Calu3 (cell line): ENCODE measurements at regions not wholly inside any gene's neighbourhood (a gene's known extent, or its start where the extent isn't known, plus 50 kb on each side); places are given as distances from the start of the nearest gene placed in this dataset.

ENCODE experiments used
- BruUV-seq: library from RNA; stranded (reverse); fragments of 400-500 nt; replicated peaks from 2 replicates; lab custom pipeline; 2021; lab: Mats Ljungman, UMichigan
- CTCF ChIA-PET: fragments of 300-600 bp; sonication (Branson Sonifier 250); formaldehyde crosslinking; loops from one replicate; lab custom pipeline; 2022; ENCODE audit warnings: antibody characterized with exemption; lab: Charles Lee
- DNase-seq: peaks from one replicate; pipeline ENCODE4 v3.0.0; 2022
- H3K27ac Mint-ChIP-seq: one replicate; pipeline ENCODE4 v1.8.0; 2022; ENCODE audit warnings: mixed read lengths; ENCODE audit not compliant: unreplicated experiment
- H3K27me3 Mint-ChIP-seq: one replicate; pipeline ENCODE4 v1.8.0; 2022; ENCODE audit warnings: mixed read lengths; ENCODE audit not compliant: unreplicated experiment
- H3K36me3 Mint-ChIP-seq: one replicate; pipeline ENCODE4 v1.8.0; 2022; ENCODE audit warnings: mild to moderate bottlenecking, moderate library complexity, mixed read lengths; ENCODE audit not compliant: insufficient read depth, unreplicated experiment
- H3K4me1 Mint-ChIP-seq: one replicate; pipeline ENCODE4 v1.8.0; 2022; ENCODE audit warnings: mild to moderate bottlenecking, low read depth, mixed read lengths; ENCODE audit not compliant: unreplicated experiment
- H3K4me3 Mint-ChIP-seq: one replicate; pipeline ENCODE4 v1.8.0; 2022; ENCODE audit warnings: mild to moderate bottlenecking, low read depth, moderate library complexity, mixed read lengths; ENCODE audit not compliant: unreplicated experiment
- H3K9me3 Mint-ChIP-seq: one replicate; pipeline ENCODE4 v1.8.0; 2022; ENCODE audit warnings: low read depth, mixed read lengths; ENCODE audit not compliant: unreplicated experiment
- intact Hi-C: fragments of 100-400 bp; cut with micrococcal nuclease; formaldehyde crosslinking; loops from one replicate; pipeline ENCODE4 v1.10.0; 2022; ENCODE audit not compliant: unreplicated experiment
- TF ChIP-seq, protein P1 (sequence below): fragments of 200-600 bp; IDR thresholded peaks from one replicate; pipeline ENCODE4 v1.8.0; 2022; ENCODE audit warnings: antibody characterized with exemption; ENCODE audit not compliant: unreplicated experiment

DNA sequence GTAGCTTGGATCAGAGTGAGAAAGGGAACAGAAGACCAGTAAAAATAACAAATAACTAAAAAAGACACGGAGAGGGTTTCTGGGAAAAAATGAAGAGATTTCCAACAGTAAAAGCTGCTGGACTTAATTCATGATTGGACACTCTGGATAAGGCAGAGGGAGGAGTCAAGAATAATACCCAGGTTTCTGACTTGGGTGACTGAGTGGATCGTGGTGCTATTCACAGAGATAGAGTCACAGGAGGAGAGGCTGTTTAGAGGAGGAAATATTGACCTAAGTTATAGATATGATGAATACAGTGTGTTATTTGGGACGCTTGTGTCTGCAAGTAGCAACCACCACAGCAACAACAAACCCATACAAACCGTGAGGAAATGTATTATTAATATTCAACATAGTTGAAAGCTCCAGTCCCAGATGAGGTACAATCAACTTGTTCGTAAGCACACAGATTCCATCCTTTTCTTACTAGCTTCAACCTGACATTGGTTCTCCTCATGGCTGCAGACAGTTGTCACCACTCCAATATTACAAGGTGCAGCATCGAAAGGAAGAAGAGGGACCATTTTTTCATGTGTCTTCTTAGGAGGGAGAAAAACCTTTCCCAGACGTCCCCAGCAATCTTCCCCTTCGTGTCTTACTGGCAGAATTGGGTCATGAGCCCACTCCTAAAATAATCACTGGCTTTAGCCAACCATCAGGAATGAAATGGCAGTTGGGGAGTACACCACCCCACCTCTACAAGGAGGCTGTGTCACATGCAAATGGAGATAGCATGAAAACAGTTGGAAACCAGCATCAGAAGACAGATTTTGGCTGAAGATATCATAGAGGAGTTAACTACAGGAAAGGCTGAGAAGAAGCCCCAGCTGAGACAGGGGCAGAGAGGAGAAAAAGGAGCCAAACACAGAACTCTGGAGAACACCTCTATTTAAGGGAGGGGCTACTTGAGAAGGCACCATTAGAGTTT, 387.8 kb downstream of the SHQ1 start:
- CTCF ChIA-PET = no interaction called here
- H3K9me3 Mint-ChIP-seq = peaks cover 2% of the 10 kb centered on the region
- H3K27ac Mint-ChIP-seq = no peak overlapping the region
- intact Hi-C loops = no loop called here
- DNase-seq = no peak
- H3K36me3 Mint-ChIP-seq = no peaks in the 10 kb centered on the region
- no peak overlapping the region for H3K4me3 Mint-ChIP-seq
- no TSS peak for BruUV-seq
- H3K27me3 Mint-ChIP-seq = peaks cover 19% of the 10 kb centered on the region
- TF ChIP-seq, protein P1, sequence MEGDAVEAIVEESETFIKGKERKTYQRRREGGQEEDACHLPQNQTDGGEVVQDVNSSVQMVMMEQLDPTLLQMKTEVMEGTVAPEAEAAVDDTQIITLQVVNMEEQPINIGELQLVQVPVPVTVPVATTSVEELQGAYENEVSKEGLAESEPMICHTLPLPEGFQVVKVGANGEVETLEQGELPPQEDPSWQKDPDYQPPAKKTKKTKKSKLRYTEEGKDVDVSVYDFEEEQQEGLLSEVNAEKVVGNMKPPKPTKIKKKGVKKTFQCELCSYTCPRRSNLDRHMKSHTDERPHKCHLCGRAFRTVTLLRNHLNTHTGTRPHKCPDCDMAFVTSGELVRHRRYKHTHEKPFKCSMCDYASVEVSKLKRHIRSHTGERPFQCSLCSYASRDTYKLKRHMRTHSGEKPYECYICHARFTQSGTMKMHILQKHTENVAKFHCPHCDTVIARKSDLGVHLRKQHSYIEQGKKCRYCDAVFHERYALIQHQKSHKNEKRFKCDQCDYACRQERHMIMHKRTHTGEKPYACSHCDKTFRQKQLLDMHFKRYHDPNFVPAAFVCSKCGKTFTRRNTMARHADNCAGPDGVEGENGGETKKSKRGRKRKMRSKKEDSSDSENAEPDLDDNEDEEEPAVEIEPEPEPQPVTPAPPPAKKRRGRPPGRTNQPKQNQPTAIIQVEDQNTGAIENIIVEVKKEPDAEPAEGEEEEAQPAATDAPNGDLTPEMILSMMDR = no peak
- peaks cover 25% of the 10 kb centered on the region for H3K4me1 Mint-ChIP-seq

DNA sequence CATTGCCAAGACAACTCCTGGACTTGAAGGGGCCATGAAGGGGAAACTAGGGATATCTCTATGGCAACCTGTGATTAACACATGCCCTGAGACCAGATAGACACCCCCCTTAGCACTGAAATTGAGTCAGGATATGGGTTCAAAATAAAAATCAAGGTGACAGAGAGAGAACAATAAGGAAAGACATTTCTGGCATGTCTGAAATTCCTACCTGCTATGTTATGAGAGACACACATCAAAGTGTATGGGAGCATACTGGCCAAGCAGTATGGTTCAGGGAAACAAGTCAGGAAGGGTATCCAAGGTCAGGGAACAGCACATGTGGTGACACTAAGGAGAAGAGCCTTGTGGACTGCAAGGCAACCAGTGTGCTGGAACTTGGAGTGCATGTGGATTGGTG, 388.7 kb downstream of the SHQ1 start:
- H3K27me3 Mint-ChIP-seq = peaks cover 10% of the 10 kb centered on the region
- no peaks in the 10 kb centered on the region for H3K36me3 Mint-ChIP-seq
- H3K4me1 Mint-ChIP-seq = peaks cover 25% of the 10 kb centered on the region
- no peaks in the 10 kb centered on the region for H3K9me3 Mint-ChIP-seq
- no peak for DNase-seq
- CTCF ChIA-PET = no interaction called here
- intact Hi-C loops = no loop called here
- TF ChIP-seq, protein P1 = no peak
- no peak overlapping the region for H3K27ac Mint-ChIP-seq
- BruUV-seq = no TSS peak
- no peak overlapping the region for H3K4me3 Mint-ChIP-seq

DNA sequence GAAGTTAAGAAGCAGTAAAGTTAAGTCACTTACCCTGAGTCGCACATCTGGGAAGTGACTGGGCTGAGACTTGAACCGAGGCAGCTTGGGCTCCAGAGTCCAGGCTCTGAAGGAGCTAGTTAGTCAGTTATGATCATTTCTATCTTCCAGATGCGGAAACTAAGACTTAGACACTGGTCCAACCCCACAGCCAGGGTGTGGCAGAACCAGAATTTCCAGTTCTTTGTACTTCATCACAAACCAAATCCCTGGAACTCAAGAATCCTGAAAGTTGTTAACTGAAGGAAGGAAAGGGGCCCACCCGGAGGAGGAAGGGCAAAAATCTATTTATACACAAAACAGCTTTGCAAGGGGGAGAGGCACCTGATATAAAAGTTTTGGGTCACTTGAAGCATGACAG, 389.9 kb downstream of the SHQ1 start:
- TF ChIP-seq, protein P1 = no peak
- peak; percentile 59 for DNase-seq
- H3K27ac Mint-ChIP-seq = peak overlapping the region; percentile 65
- H3K36me3 Mint-ChIP-seq = no peaks in the 10 kb centered on the region
- no peak overlapping the region for H3K4me3 Mint-ChIP-seq
- H3K4me1 Mint-ChIP-seq = peaks cover 25% of the 10 kb centered on the region
- CTCF ChIA-PET = interaction anchor here (0.8 kb wide), 1 partner anchor 10 kb away, joined by 3 read pairs; no protein-coding TSS in a partner anchor
- intact Hi-C loops = no loop called here
- H3K9me3 Mint-ChIP-seq = no peaks in the 10 kb centered on the region
- no TSS peak for BruUV-seq
- no peaks in the 10 kb centered on the region for H3K27me3 Mint-ChIP-seq

DNA sequence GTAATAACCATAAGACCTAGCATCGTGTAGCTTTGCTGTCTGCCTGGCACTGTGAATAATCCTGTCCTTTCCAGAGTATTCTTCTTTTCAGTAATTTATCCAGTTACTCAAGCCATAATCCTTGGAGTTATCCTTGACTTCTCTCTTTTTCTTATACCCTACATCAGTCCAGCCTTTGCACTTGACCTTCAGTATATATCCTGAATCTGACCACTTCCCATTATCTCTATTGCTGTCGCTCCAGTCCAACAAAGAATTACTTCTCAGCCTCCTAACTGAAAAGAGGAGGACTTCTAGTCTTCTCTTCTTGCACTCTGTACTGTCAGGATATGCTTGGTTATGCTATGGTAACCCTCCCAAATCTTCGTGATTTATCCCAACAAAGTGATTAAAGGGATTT, 393.8 kb downstream of the SHQ1 start:
- H3K9me3 Mint-ChIP-seq = no peaks in the 10 kb centered on the region
- TF ChIP-seq, protein P1 = no peak
- CTCF ChIA-PET = no interaction called here
- no peaks in the 10 kb centered on the region for H3K27me3 Mint-ChIP-seq
- no peaks in the 10 kb centered on the region for H3K36me3 Mint-ChIP-seq
- no peak for DNase-seq
- intact Hi-C loops = no loop called here
- H3K27ac Mint-ChIP-seq = no peak overlapping the region
- H3K4me1 Mint-ChIP-seq = peaks cover 21% of the 10 kb centered on the region
- no peak overlapping the region for H3K4me3 Mint-ChIP-seq
- no TSS peak for BruUV-seq
